HepG2 (cell line): ENCODE measurements at regions not wholly inside any gene's neighbourhood (a gene's known extent, or its start where the extent isn't known, plus 50 kb on each side); places are given as distances from the start of the nearest gene placed in this dataset.

ENCODE experiments used
- ATAC-seq: fragments of 200-7000 bp; cut with Tn5 transposase; 3 replicates; pipeline ENCODE4 v1.9.1; 2020; ENCODE audit warnings: mild to moderate bottlenecking, moderate library complexity
- BruUV-seq: library from RNA; stranded (reverse); fragments of 400-500 nt; replicated peaks from 2 replicates; lab custom pipeline; 2021; lab: Mats Ljungman, UMichigan
- CTCF ChIA-PET: fragments of 300-600 bp; formaldehyde crosslinking; extraction: SDS; loops from one replicate; lab custom pipeline; 2021; ENCODE audit warnings: low total read pairs, inconsistent platforms, low intra/inter-chr PET ratio; lab: Yijun Ruan, JAX
- POLR2A ChIA-PET: fragments of 350-600 bp; sonication (Branson Sonifier 250); formaldehyde crosslinking; loops from one replicate; lab custom pipeline; 2020; ENCODE audit warnings: antibody characterized with exemption, inconsistent platforms; lab: Yijun Ruan, JAX
- DNase-seq: peaks from one replicate; pipeline ENCODE4 v3.0.0-alpha.2; 2015; ENCODE audit warnings: low spot score
- FAIRE-seq: peaks from 3 replicates; lab custom pipeline; 2011; peaks lifted over from hg19 to GRCh38; lab: Jason Lieb, UNC
- H2AFZ ChIP-seq: one replicate; pipeline ENCODE4 v1.6.1; 2011; ENCODE audit warnings: low read length, inconsistent platforms
- H3K27ac ChIP-seq: fragments of 300-600 bp; 3 replicates; pipeline ENCODE4 v1.8.0; 2011; ENCODE audit warnings: mixed run types, mild to moderate bottlenecking, mixed read lengths, low read length, inconsistent platforms; ENCODE audit not compliant: insufficient read depth; ENCODE audit errors: extremely low read length
- H3K27me3 ChIP-seq, 2 experiments: fragments of 200-600 bp in 1 of 2; 2 replicates in 1 of 2; 3 replicates in 1 of 2; pipeline versions ENCODE4 v1.6.0 to v1.8.0; 2011; ENCODE audit warnings: low read length in 2 of 2, mild to moderate bottlenecking in 2 of 2, moderate library complexity in 2 of 2, inconsistent platforms in 1 of 2; ENCODE audit not compliant: insufficient read depth in 2 of 2, control insufficient read depth in 1 of 2
- H3K36me3 ChIP-seq, 2 experiments: fragments of 200-600 bp in 1 of 2; replicated peaks in 1 of 2; 2 replicates in 1 of 2; 3 replicates in 1 of 2; pipeline versions ENCODE4 v1.5.1 to v1.8.0; 2011; ENCODE audit warnings: low read length in 2 of 2, inconsistent platforms in 1 of 2; ENCODE audit not compliant: insufficient read depth in 2 of 2, control insufficient read depth in 1 of 2
- H3K4me1 ChIP-seq: 2 replicates; pipeline ENCODE4 v1.5.1; 2012; ENCODE audit warnings: low read length, inconsistent platforms; ENCODE audit not compliant: insufficient read depth
- H3K4me2 ChIP-seq: 2 replicates; pipeline ENCODE4 v1.6.0; 2011; ENCODE audit warnings: low read depth, low read length, inconsistent platforms
- H3K4me3 ChIP-seq, 3 experiments: fragments of 200-600 bp in 1 of 3; sonication (generic), shearing (Covaris generic) in 1 of 3; replicated peaks in 1 of 3; 2 replicates each; pipeline ENCODE4 v1.5.1; 2011 to 2016; ENCODE audit warnings: low read length in 3 of 3, inconsistent platforms in 2 of 3, low read depth in 2 of 3, mild to moderate bottlenecking in 2 of 3, control low read depth in 1 of 3, mixed read lengths in 1 of 3; ENCODE audit not compliant: insufficient read depth in 1 of 3
- H3K79me2 ChIP-seq: one replicate; pipeline ENCODE4 v1.6.1; 2011; ENCODE audit warnings: low read length, inconsistent platforms; ENCODE audit not compliant: insufficient read depth
- H3K9ac ChIP-seq: 2 replicates; pipeline ENCODE4 v1.6.0; 2011; ENCODE audit warnings: mild to moderate bottlenecking, low read depth, low read length, inconsistent platforms; ENCODE audit not compliant: insufficient read depth
- H3K9me3 ChIP-seq: 2 replicates; pipeline ENCODE4 v1.5.1; 2012; ENCODE audit warnings: mild to moderate bottlenecking, low read length
- H4K20me1 ChIP-seq: 2 replicates; pipeline ENCODE4 v1.6.0; 2011; ENCODE audit warnings: inconsistent platforms, mild to moderate bottlenecking, low read length, moderate library complexity; ENCODE audit not compliant: insufficient read depth
- MED13 ChIP-seq: sonication (generic); formaldehyde crosslinking; IDR thresholded peaks from 2 replicates; pipeline ENCODE4 v1.5.0; 2020; ENCODE audit warnings: missing genetic modification reagents
- ONECUT2 ChIP-seq: sonication (generic); formaldehyde crosslinking; IDR thresholded peaks from 2 replicates; pipeline ENCODE4 v1.4.0; 2020; ENCODE audit warnings: missing genetic modification reagents
- PBX3 ChIP-seq: sonication (generic); formaldehyde crosslinking; IDR thresholded peaks from 2 replicates; pipeline ENCODE4 v1.8.1; 2023; ENCODE audit warnings: missing genetic modification reagents, inconsistent platforms, borderline replicate concordance
- RAD21 ChIP-seq: fragments of 450-650 bp; formaldehyde crosslinking; IDR thresholded peaks from 2 replicates; pipeline ENCODE4 v1.5.0; 2020; ENCODE audit warnings: mild to moderate bottlenecking
- SMC3 ChIP-seq: IDR thresholded peaks from 2 replicates; pipeline ENCODE4 v1.6.1; 2011; ENCODE audit warnings: low read length, improper control_type of control experiment
- TBX3 ChIP-seq: fragments of 450-650 bp; IDR thresholded peaks from 2 replicates; pipeline ENCODE4 v1.6.1; 2017; ENCODE audit warnings: antibody characterized with exemption, mild to moderate bottlenecking, inconsistent platforms, borderline replicate concordance
- ZNF3 ChIP-seq: IDR thresholded peaks from 2 replicates; pipeline ENCODE4 v1.7.0; 2017; ENCODE audit warnings: inconsistent platforms
- WGBS: methylation state at CpG from one replicate; pipeline ENCODE4 v1.1.6; 2017; ENCODE audit warnings: low lambda C conversion rate; 5-methylcytosine and 5-hydroxymethylcytosine counted together
- in situ Hi-C: cut with HindIII; loops from 2 replicates; pipeline ENCODE4 v1.10.0; 2017; ENCODE audit warnings: low pct_unique_long_range_greater_than_20kb; ENCODE audit not compliant: extremely low pct_ligation_motif_present
- intact Hi-C: fragments of 100-400 bp; cut with micrococcal nuclease; formaldehyde crosslinking; loops from one replicate; pipeline ENCODE4 v1.10.0; 2022; ENCODE audit not compliant: unreplicated experiment
- TF ChIP-seq, protein P1 (sequence below): sonication (generic); formaldehyde crosslinking; IDR thresholded peaks from 2 replicates; pipeline ENCODE4 v1.4.0; 2020; ENCODE audit warnings: mild to moderate bottlenecking, missing genetic modification reagents
- TF ChIP-seq, protein P2 (sequence below): sonication (generic); formaldehyde crosslinking; IDR thresholded peaks from 2 replicates; pipeline ENCODE4 v1.8.0; 2022; ENCODE audit warnings: missing genetic modification reagents, mild to moderate bottlenecking, borderline replicate concordance
- TF ChIP-seq, protein P3 (sequence below): sonication (generic); formaldehyde crosslinking; IDR thresholded peaks from 2 replicates; pipeline ENCODE4 v1.5.1; 2020; ENCODE audit warnings: missing genetic modification reagents, mild to moderate bottlenecking, borderline replicate concordance

GRCh38 chr5:163248333-163248732, 189.1 kb upstream of the CCNG1 start:
- H3K9me3 ChIP-seq = no peaks in the 10 kb centered on the region
- BruUV-seq = no TSS peak
- no peaks in the 10 kb centered on the region for H4K20me1 ChIP-seq
- no peaks in the 10 kb centered on the region for H3K27me3 ChIP-seq
- intact Hi-C loops = no loop called here
- no peak overlapping the region for H2AFZ ChIP-seq
- no peak overlapping the region for H3K27ac ChIP-seq
- no peak overlapping the region for H3K9ac ChIP-seq
- ChIA-PET CTCF (no interaction called here), POLR2A (no interaction called here)
- DNase-seq (no peak), FAIRE-seq (no peak), ATAC-seq (no peak)
- WGBS = 4% methylated on average over 2 of the region's 2 CpGs
- no peaks in the 10 kb centered on the region for H3K4me1 ChIP-seq
- H3K4me3 ChIP-seq = no peak overlapping the region
- H3K79me2 ChIP-seq = no peaks in the 10 kb centered on the region
- no peak overlapping the region for H3K4me2 ChIP-seq
- in situ Hi-C loops = no loop called here
- no peaks in the 10 kb centered on the region for H3K36me3 ChIP-seq
- TF ChIP-seq SMC3 = no peak
- TF ChIP-seq ONECUT2 = no peak
- TF ChIP-seq, protein P1, sequence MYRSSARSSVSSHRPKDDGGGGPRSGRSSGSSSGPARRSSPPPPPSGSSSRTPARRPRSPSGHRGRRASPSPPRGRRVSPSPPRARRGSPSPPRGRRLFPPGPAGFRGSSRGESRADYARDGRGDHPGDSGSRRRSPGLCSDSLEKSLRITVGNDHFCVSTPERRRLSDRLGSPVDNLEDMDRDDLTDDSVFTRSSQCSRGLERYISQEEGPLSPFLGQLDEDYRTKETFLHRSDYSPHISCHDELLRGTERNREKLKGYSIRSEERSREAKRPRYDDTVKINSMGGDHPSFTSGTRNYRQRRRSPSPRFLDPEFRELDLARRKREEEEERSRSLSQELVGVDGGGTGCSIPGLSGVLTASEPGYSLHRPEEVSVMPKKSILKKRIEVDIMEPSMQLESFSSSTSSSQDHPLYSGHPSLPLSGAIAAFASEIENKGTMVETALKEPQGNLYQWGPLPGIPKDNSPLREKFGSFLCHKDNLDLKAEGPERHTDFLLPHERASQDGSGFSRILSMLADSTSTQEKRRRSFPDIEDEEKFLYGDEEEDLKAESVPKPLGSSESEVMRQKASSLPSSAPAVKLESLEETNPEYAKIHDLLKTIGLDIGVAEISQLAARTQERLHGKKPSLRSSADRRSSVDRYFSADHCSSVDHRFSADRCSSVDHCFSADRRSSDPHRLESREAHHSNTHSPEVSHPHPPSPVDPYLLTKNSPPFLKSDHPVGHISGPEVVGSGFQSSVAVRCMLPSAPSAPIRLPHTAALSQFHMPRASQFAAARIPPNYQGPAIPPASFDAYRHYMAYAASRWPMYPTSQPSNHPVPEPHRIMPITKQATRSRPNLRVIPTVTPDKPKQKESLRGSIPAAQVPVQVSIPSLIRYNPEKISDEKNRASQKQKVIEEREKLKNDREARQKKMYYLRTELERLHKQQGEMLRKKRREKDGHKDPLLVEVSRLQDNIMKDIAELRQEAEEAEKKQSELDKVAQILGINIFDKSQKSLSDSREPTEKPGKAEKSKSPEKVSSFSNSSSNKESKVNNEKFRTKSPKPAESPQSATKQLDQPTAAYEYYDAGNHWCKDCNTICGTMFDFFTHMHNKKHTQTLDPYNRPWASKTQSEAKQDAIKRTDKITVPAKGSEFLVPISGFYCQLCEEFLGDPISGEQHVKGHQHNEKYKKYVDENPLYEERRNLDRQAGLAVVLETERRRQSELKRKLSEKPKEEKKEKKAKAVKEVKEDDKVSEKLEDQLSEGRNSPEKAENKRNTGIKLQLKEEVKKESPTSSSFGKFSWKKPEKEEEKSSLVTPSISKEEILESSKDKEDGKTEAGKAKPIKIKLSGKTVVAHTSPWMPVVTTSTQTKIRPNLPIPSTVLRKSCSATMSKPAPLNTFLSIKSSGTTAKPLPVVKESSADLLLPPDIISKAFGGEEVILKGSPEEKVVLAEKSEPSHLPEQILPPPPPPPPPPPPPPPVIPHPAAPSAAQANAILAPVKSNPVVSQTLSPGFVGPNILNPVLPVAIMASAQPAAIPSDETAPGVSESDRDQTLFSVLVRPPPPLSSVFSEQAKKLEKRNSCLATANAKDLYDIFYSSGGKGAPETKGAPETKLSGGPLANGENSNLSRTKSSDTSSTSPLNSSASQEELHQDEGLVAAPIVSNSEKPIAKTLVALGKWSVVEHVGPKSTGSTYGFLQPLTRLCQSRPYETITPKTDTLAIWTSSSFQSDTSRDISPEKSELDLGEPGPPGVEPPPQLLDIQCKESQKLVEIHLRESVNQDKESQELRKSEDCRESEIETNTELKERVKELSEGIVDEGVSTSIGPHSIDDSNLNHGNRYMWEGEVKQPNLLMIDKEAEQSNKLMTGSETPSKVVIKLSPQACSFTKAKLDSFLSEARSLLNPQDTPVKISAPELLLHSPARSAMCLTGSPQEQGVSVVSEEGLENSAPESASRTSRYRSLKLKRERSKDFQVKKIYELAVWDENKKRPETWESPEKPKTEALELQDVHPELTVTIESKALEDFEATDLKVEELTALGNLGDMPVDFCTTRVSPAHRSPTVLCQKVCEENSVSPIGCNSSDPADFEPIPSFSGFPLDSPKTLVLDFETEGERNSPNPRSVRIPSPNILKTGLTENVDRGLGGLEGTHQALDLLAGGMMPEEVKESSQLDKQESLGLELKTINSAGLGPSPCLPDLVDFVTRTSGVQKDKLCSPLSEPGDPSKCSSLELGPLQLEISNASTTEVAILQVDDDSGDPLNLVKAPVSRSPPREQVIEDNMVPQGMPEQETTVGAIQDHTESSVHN (CRISPR knock-in tag) = no peak
- no peak for TF ChIP-seq ZNF3
- TF ChIP-seq, protein P2, sequence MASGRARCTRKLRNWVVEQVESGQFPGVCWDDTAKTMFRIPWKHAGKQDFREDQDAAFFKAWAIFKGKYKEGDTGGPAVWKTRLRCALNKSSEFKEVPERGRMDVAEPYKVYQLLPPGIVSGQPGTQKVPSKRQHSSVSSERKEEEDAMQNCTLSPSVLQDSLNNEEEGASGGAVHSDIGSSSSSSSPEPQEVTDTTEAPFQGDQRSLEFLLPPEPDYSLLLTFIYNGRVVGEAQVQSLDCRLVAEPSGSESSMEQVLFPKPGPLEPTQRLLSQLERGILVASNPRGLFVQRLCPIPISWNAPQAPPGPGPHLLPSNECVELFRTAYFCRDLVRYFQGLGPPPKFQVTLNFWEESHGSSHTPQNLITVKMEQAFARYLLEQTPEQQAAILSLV (CRISPR knock-in tag) = no peak
- TF ChIP-seq TBX3 = no peak
- TF ChIP-seq, protein P3, sequence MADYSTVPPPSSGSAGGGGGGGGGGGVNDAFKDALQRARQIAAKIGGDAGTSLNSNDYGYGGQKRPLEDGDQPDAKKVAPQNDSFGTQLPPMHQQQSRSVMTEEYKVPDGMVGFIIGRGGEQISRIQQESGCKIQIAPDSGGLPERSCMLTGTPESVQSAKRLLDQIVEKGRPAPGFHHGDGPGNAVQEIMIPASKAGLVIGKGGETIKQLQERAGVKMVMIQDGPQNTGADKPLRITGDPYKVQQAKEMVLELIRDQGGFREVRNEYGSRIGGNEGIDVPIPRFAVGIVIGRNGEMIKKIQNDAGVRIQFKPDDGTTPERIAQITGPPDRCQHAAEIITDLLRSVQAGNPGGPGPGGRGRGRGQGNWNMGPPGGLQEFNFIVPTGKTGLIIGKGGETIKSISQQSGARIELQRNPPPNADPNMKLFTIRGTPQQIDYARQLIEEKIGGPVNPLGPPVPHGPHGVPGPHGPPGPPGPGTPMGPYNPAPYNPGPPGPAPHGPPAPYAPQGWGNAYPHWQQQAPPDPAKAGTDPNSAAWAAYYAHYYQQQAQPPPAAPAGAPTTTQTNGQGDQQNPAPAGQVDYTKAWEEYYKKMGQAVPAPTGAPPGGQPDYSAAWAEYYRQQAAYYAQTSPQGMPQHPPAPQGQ = no peak
- TF ChIP-seq MED13 (CRISPR knock-in tag) = no peak
- TF ChIP-seq PBX3 (CRISPR knock-in tag) = no peak
- TF ChIP-seq RAD21 (CRISPR knock-in tag) = no peak
